Neural cell (in vitro differentiated cells): ENCODE measurements at regions not wholly inside any gene's neighbourhood (a gene's known extent, or its start where the extent isn't known, plus 50 kb on each side); places are given as distances from the start of the nearest gene placed in this dataset.

Source experiments
- CTCF ChIP-seq: fragments of 450-650 bp; IDR thresholded peaks from 2 replicates; pipeline ENCODE4 v1.5.1; 2014; ENCODE audit warnings: antibody characterized with exemption, mild to moderate bottlenecking, moderate library complexity; ENCODE audit not compliant: poor library complexity, severe bottlenecking
- EP300 ChIP-seq: fragments of 450-650 bp; conservative IDR thresholded peaks from 2 replicates; pipeline ENCODE4 v1.6.1; 2014; ENCODE audit warnings: antibody characterized with exemption, mild to moderate bottlenecking, moderate library complexity; ENCODE audit not compliant: poor library complexity, severe bottlenecking
- EZH2 ChIP-seq: fragments of 200-600, 300-800 bp; shearing (Covaris generic), sonication (generic); IDR thresholded peaks from 2 replicates; pipeline ENCODE4 v1.6.1; 2014; ENCODE audit warnings: antibody characterized with exemption, low read length, borderline replicate concordance, mild to moderate bottlenecking; ENCODE audit not compliant: insufficient read depth, poor library complexity, severe bottlenecking
- MXI1 ChIP-seq: fragments of 450-650 bp; conservative IDR thresholded peaks from 2 replicates; pipeline ENCODE4 v1.6.1; 2014; ENCODE audit warnings: antibody characterized with exemption, mild to moderate bottlenecking; ENCODE audit not compliant: poor library complexity, severe bottlenecking
- POLR2AphosphoS5 ChIP-seq: IDR thresholded peaks from 2 replicates; pipeline ENCODE4 v1.6.1; 2012
- RAD21 ChIP-seq: fragments of 450-650 bp; conservative IDR thresholded peaks from 2 replicates; pipeline ENCODE4 v1.6.1; 2014; ENCODE audit warnings: antibody characterized with exemption, mild to moderate bottlenecking, moderate library complexity
- SMC3 ChIP-seq: fragments of 450-650 bp; conservative IDR thresholded peaks from 2 replicates; pipeline ENCODE4 v1.6.1; 2014; ENCODE audit warnings: antibody characterized with exemption, mild to moderate bottlenecking, moderate library complexity; ENCODE audit not compliant: poor library complexity
- TAF1 ChIP-seq: IDR thresholded peaks from 2 replicates; pipeline ENCODE4 v1.6.1; 2012; ENCODE audit warnings: low read depth
- TF ChIP-seq, protein P1 (sequence below): IDR thresholded peaks from 2 replicates; pipeline ENCODE4 v1.6.1; 2012; ENCODE audit warnings: borderline replicate concordance

- TF ChIP-seq CTCF, result no peak
- TF ChIP-seq, protein P1, sequence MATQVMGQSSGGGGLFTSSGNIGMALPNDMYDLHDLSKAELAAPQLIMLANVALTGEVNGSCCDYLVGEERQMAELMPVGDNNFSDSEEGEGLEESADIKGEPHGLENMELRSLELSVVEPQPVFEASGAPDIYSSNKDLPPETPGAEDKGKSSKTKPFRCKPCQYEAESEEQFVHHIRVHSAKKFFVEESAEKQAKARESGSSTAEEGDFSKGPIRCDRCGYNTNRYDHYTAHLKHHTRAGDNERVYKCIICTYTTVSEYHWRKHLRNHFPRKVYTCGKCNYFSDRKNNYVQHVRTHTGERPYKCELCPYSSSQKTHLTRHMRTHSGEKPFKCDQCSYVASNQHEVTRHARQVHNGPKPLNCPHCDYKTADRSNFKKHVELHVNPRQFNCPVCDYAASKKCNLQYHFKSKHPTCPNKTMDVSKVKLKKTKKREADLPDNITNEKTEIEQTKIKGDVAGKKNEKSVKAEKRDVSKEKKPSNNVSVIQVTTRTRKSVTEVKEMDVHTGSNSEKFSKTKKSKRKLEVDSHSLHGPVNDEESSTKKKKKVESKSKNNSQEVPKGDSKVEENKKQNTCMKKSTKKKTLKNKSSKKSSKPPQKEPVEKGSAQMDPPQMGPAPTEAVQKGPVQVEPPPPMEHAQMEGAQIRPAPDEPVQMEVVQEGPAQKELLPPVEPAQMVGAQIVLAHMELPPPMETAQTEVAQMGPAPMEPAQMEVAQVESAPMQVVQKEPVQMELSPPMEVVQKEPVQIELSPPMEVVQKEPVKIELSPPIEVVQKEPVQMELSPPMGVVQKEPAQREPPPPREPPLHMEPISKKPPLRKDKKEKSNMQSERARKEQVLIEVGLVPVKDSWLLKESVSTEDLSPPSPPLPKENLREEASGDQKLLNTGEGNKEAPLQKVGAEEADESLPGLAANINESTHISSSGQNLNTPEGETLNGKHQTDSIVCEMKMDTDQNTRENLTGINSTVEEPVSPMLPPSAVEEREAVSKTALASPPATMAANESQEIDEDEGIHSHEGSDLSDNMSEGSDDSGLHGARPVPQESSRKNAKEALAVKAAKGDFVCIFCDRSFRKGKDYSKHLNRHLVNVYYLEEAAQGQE, result no peak
- no peak for TF ChIP-seq MXI1
- no peak for TF ChIP-seq EZH2
- TF ChIP-seq POLR2AphosphoS5, result no peak
- TF ChIP-seq TAF1, result no peak
- no peak for TF ChIP-seq RAD21
- no peak for TF ChIP-seq EP300
- TF ChIP-seq SMC3, result no peak
Measured at GRCh38 chr14:49014476-49014875, 571.7 kb downstream of the RPS29 start.
